Neuron (in vitro differentiated cells): ENCODE measurements at regions not wholly inside any gene's neighbourhood (a gene's known extent, or its start where the extent isn't known, plus 50 kb on each side); places are given as distances from the start of the nearest gene placed in this dataset.
A peak's percentile ranks its signal among the peaks of the same experiment; 100 is the strongest.

Experiments used
- H2AFZ ChIP-seq: one replicate; pipeline ENCODE4 v1.6.1; 2013; ENCODE audit warnings: low read depth, mild to moderate bottlenecking, inconsistent platforms, low read length, moderate library complexity
- H3K27me3 ChIP-seq: one replicate; pipeline ENCODE4 v1.6.1; 2013; ENCODE audit warnings: low read length; ENCODE audit not compliant: insufficient read depth
- H3K36me3 ChIP-seq: one replicate; pipeline ENCODE4 v1.6.1; 2013; ENCODE audit warnings: low read length; ENCODE audit not compliant: insufficient read depth
- H3K4me1 ChIP-seq: one replicate; pipeline ENCODE4 v1.6.1; 2013; ENCODE audit warnings: low read length; ENCODE audit not compliant: insufficient read depth
- H3K4me3 ChIP-seq: 2 replicates; pipeline ENCODE4 v1.5.1; 2013; ENCODE audit warnings: mild to moderate bottlenecking, low read length, moderate library complexity
- H3K9me3 ChIP-seq: one replicate; pipeline ENCODE4 v1.6.1; 2013; ENCODE audit warnings: low read length

DNA sequence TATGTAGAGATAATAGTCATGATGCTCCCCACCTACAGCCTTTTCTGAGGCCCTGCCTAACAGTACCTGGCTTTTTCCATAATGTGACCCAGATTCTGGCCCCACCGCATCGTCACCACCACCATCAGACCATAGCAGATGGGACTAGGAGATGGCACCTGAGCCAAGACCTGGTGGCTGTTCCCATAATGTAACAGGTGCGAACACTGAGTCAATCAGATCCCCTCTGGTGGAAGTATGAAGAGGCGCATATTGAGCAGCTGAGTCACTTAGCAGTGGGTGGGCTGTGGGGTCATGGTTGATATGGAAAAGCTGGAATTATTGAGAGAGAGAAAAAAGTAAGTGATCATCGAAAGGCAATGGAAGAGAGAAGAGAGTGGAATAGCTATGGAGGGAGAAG lies 578.0 kb upstream of the CADM1 start:
- Histone ChIP-seq H2AFZ (no peak overlapping the region), H3K27me3 (peaks cover 2% of the 10 kb centered on the region), H3K36me3 (no peaks in the 10 kb centered on the region), H3K4me3 (no peak overlapping the region), H3K4me1 (no peaks in the 10 kb centered on the region), H3K9me3 (no peaks in the 10 kb centered on the region)

DNA sequence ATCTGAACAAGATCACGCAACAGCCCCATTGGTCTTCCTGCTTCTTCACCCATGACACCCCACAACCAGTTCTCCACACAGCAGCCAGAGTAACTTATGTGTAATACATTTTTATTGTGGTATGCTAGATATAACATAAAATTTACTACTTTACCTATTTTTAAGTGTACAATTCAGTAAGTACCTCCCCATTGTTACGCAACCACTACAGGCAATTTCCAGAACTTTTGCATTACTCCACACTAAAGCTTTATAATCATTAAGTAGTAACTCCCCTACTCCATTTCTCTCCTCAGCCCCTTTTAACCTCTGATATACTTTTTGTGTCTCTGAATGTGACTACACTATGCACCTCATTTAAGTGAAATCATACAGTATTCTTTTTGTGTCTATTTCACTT lies 575.4 kb upstream of the CADM1 start:
- Histone ChIP-seq H3K36me3 (no peaks in the 10 kb centered on the region), H3K4me3 (no peak overlapping the region), H3K4me1 (peaks cover 17% of the 10 kb centered on the region), H3K27me3 (no peaks in the 10 kb centered on the region), H3K9me3 (no peaks in the 10 kb centered on the region), H2AFZ (no peak overlapping the region)

DNA sequence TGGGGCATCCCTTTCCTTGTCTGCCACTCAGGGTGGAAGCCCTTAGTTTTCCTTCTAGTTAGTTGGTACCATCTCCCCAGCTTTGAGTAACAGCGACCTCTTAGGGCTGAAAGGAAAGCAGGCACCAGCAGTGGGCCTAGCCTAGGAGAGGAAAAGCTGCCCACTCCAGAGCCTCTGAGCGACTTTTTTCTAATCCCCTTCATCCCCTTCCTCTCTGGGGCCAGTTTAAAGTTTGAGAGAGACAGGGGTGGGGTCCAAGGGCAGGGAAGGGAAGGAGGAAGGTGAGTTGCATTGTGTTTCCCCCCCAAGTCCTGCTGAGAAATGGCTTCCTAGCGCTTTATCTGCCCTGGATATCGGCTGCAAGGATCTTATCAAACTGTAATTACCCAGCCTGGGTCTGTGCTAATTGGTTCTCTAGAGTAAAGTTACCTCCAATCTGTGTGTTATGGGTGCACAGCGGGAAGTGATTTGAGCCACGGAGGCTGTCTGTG lies 573.9 kb upstream of the CADM1 start:
- Histone ChIP-seq H3K4me3 (no peak overlapping the region), H3K4me1 (peaks cover 31% of the 10 kb centered on the region), H3K9me3 (no peaks in the 10 kb centered on the region), H3K27me3 (no peaks in the 10 kb centered on the region), H3K36me3 (no peaks in the 10 kb centered on the region), H2AFZ (no peak overlapping the region)

DNA sequence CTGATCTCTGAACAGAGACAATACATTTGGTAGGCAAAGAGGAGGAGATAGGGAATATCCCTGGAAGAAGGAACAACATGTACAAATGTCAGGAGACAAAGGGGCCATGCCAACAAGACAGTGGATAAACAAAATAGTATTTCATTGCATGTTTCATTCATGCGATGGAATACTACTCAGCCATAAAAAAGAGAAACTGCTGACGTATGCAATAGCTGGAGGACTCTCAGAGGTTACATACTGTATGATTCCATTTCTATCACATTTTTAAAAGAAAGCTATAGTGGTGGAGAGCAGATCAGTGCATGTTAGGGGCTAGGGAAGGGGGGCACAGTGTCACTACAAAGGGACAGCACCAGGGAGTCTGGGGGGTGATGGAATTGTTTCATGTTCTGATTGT lies 572.9 kb upstream of the CADM1 start:
- Histone ChIP-seq H3K4me1 (peaks cover 42% of the 10 kb centered on the region), H3K27me3 (no peaks in the 10 kb centered on the region), H3K9me3 (no peaks in the 10 kb centered on the region), H3K36me3 (no peaks in the 10 kb centered on the region), H3K4me3 (no peak overlapping the region), H2AFZ (no peak overlapping the region)

DNA sequence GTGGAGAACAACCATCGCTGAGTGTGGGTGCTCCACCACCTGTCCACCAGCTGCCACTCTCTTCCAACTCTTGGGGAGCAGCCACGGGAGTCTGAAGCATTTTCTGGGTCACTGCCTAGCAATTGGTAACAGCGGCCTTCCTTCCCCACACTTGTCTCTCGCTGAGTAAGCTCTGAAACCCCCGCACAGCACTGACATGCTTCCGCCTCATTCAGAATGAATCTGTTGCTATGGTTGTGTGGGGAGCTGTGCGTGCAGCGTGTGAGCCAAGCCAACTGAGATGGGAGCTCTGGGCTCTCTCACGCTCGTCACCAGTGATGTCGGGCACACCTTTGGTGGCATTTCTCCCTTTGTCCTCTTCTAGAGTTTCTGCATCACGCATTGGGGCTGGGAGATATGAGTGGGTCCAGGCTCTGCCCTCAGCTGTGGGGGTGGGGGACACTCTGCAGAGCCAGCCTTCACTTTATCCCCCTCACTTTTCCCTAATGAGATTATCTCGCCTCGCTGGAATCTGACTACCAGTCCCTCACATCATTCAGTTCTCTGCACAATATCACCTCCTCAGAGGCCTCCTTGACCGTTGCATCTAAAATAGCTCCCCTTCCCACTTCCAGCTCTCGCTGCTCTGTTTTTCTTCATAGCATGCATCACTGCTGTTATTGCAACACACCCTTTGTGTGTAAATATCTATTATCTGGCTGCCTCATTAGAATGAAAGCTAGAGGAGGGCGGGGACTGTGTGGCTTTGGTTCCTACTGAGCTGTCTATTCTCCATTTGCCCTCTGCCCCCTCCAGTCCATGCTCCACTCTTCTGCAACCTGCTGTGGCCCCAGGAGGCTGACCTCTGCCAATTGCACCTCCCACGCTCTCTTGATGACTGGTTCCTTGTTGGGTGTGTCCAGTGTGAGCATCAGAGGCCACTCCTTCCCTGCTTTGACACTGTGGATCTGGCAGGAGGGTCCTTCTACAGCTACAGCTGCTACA lies 569.9 kb upstream of the CADM1 start:
- Histone ChIP-seq H3K9me3 (no peaks in the 10 kb centered on the region), H3K27me3 (no peaks in the 10 kb centered on the region), H2AFZ (peak overlapping the region; percentile 1), H3K4me3 (no peak overlapping the region), H3K36me3 (no peaks in the 10 kb centered on the region), H3K4me1 (peaks cover 46% of the 10 kb centered on the region)

DNA sequence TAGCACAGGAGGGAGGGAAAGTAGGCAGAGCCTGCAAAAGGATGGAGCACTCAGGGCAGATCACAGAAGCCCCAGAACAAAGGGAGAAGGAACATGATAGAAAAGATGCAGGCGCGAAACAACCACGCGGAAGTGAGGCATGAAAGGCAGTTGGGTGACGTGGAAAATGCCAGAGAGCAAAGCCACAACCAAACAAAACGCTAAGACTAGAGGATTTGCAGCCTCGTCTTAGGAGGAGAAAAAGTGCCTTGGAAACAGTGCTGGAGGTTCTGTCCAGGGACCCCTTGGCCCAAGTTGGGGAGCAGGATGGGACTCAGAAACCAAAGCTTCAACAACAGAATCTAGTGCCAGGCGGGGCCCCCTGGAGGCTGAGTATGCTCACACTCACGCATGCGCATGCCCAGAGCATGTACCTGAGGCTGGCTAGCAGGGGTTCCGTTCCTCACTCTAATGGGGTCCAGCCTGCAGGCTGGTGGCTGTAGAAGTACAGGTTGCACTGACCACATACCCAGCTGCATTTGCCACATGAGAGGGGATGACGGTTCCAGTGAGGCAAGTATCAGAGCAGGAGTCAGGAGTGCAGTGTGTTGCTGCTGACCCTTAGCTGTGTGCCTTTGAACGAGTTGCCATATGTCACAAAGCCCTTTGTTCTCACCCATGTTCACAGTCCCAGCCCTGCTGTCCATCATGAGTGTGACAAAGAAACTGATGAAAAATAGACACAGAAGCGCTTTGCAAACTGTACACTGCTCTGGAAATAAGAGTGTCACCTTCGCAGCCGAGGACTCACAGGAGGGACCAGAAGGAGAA lies 568.6 kb upstream of the CADM1 start:
- H3K9me3 ChIP-seq, result no peaks in the 10 kb centered on the region

DNA sequence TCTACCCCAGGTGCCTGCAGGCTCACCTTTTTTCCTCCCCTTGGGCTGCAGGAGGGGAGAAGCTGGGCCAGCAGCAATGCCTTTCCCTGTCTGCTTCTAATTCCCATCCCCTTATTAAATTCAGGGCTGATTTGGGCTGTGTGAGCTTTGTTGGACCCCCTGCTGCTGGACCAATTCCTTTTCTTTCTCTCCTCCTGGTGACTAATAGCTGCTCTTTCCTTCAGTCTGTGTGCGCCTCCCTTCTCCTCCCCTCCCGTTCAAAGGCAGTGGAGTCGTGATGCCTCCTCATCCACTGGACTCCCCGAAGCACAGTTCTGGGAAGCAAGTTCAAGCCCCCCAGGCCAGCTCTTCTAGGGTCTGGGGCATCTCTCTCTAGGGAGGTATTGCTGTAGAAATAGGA lies 567.9 kb upstream of the CADM1 start:
- H3K4me3 ChIP-seq, result no peak overlapping the region
- H3K27me3 ChIP-seq, result no peaks in the 10 kb centered on the region
- H2AFZ ChIP-seq, result no peak overlapping the region
- no peaks in the 10 kb centered on the region for H3K9me3 ChIP-seq
- H3K4me1 ChIP-seq, result peaks cover 46% of the 10 kb centered on the region
- no peaks in the 10 kb centered on the region for H3K36me3 ChIP-seq

More for the DNA sequence above, 568.6 kb upstream of the CADM1 start:
- Histone ChIP-seq H3K27me3 (no peaks in the 10 kb centered on the region), H3K4me1 (peaks cover 46% of the 10 kb centered on the region), H2AFZ (no peak overlapping the region), H3K4me3 (no peak overlapping the region), H3K36me3 (no peaks in the 10 kb centered on the region)

DNA sequence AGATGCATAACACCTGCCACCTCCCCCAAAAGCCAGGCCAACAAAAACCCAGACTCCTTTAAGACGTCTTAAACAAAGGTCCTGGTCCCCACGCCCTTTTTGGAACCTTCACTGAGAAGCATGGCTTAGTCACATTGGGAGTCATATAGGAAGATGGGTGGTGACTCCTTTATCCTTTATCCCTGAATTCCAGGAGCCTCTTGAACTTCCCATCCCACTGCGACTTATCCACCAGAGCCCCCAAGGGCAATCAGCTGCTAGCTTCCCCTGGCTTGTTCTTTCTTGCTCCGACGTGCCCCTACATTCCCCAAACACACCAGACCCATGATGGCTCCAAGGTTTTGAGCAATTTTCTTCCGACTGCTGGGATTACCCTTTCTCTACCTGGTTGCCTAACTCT lies 567.0 kb upstream of the CADM1 start:
- no peak overlapping the region for H2AFZ ChIP-seq
- H3K9me3 ChIP-seq, result no peaks in the 10 kb centered on the region
- H3K4me3 ChIP-seq, result no peak overlapping the region
- no peaks in the 10 kb centered on the region for H3K36me3 ChIP-seq
- peaks cover 45% of the 10 kb centered on the region for H3K4me1 ChIP-seq
- no peaks in the 10 kb centered on the region for H3K27me3 ChIP-seq

DNA sequence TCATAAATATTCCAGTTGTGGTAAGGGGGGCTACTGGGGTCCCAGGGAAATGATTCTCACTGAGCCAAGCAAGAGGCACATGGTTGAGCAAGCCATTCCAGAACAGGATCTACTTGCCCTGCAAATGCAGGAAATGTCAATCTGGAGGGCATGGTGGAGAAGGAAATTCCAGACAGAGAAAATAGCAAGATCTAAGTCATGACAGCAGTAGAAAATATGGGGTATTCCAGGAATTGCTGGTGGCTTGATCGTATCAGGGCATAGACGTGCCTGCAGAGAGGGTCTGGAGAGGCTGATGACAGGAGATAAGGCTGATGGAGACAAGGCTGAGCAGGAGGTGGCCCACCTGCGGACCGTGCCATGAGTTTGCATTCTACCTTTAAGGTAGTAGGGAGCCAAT lies 566.3 kb upstream of the CADM1 start:
- no peaks in the 10 kb centered on the region for H3K27me3 ChIP-seq
- no peaks in the 10 kb centered on the region for H3K9me3 ChIP-seq
- H2AFZ ChIP-seq, result no peak overlapping the region
- H3K4me3 ChIP-seq, result no peak overlapping the region
- peaks cover 39% of the 10 kb centered on the region for H3K4me1 ChIP-seq
- no peaks in the 10 kb centered on the region for H3K36me3 ChIP-seq

DNA sequence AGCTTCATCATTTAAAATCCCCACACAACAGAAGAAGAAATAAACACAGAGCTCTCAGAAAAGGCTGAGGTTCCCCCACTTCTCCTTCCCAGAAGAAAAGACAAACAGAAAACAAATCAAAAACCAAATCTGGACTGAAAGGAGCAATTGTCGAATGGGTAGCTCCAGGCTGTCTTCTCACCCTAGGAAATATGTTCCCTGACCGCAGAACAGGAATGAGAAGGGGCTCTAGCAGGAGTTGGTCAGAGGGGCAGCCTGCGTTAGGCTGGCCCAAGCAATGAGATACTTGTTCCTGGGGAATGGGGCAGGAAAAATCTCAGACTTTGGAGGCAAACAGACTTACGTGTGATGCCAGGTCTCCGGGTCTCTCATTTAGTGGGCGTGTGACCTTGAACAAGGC lies 562.6 kb upstream of the CADM1 start:
- Histone ChIP-seq H2AFZ (no peak overlapping the region), H3K4me1 (peaks cover 14% of the 10 kb centered on the region), H3K9me3 (no peaks in the 10 kb centered on the region), H3K27me3 (no peaks in the 10 kb centered on the region), H3K4me3 (no peak overlapping the region), H3K36me3 (no peaks in the 10 kb centered on the region)

DNA sequence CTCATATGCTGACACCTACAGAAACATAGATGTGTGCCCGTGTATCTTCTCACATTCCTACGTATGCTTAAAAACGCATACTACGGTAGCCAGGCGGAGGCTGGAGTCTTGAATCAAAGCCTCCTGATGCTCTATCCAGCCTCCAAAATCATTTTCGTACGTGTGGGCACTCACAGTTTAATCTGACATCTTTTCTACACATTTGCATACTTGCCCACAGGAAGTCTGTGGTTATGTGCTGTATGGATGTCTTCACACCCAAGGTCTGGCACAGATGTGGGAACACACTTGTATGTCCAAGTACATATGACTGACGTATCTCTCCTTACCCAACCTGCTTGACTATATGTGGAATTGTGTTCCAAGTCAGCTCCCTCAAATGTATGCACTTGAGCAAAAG lies 561.8 kb upstream of the CADM1 start:
- H3K27me3 ChIP-seq, result no peaks in the 10 kb centered on the region
- H2AFZ ChIP-seq, result no peak overlapping the region
- peaks cover 13% of the 10 kb centered on the region for H3K4me1 ChIP-seq
- no peaks in the 10 kb centered on the region for H3K36me3 ChIP-seq
- H3K9me3 ChIP-seq, result no peaks in the 10 kb centered on the region
- H3K4me3 ChIP-seq, result no peak overlapping the region

DNA sequence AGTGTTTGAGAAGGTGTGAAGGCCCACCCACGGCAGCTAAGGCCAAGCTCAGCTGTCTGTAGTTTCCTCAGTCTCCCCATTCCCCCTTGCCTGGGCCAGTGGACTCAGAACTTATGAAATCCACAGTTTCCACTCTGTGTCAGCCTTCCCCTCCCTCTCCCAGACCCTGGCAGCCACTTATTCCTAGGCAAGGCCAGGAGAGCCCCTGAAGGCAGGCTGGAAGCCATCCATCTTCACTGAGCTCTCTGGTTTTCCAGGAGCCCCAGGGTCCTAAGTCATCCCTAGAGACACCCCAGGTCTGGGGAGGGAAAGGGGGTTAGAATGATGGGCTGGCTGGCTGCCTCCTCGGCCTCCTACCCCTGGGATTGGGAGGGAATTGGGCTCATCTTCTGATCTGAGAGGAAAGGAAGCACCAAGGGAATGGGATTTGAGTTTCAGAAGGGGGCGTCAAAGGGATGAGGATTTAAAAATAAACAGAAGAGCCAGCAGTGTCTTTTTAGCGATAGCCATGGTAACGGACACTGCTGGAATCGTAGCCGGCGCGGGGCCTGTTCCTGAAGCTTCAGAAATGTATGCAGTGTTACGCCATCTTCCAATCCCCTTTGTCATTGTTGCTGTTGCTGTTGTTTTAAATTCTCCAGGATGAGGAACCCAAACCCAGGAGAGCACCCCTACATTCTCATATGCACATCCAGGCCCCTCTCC lies 561.1 kb upstream of the CADM1 start:
- Histone ChIP-seq H3K4me3 (no peak overlapping the region), H3K27me3 (no peaks in the 10 kb centered on the region), H3K4me1 (peaks cover 13% of the 10 kb centered on the region), H2AFZ (no peak overlapping the region), H3K36me3 (no peaks in the 10 kb centered on the region), H3K9me3 (no peaks in the 10 kb centered on the region)
